Prostate gland (tissue), 2 donors: ENCODE measurements at regions not wholly inside any gene's neighbourhood (a gene's known extent, or its start where the extent isn't known, plus 50 kb on each side); places are given as distances from the start of the nearest gene placed in this dataset.

ENCODE experiments used
- CTCF ChIP-seq, 4 experiments: fragments of 200-600 bp in 2 of 4; fragments of 450-650 bp in 2 of 4; sonication (generic) in 2 of 4; IDR thresholded peaks; 1 replicate in 3 of 4; 2 replicates in 1 of 4; pipeline ENCODE4 v1.5.1; 2016 to 2019; ENCODE audit warnings: antibody characterized with exemption in 4 of 4, mild to moderate bottlenecking in 2 of 4, moderate library complexity in 2 of 4
- POLR2A ChIP-seq: fragments of 450-650 bp; IDR thresholded peaks from one replicate; pipeline ENCODE4 v1.6.1; 2016; ENCODE audit warnings: antibody characterized with exemption, mild to moderate bottlenecking
- POLR2AphosphoS5 ChIP-seq: sonication (generic); formaldehyde crosslinking; IDR thresholded peaks from one replicate; pipeline ENCODE4 v1.6.1; 2017; ENCODE audit warnings: antibody characterized with exemption

GRCh38 chr3:168453623-168454022 lies 357.9 kb upstream of the GOLIM4 start:
- TF ChIP-seq CTCF (IDR thresholded peaks at IDR 0.05) (no peak), POLR2AphosphoS5 (no peak), POLR2A (no peak)
